ENCODE measurements at regions not wholly inside any gene's neighbourhood (a gene's known extent, or its start where the extent isn't known, plus 50 kb on each side); places are given as distances from the start of the nearest gene placed in this dataset.

- no peak for TF ChIP-seq CTCF (IDR thresholded peaks at IDR 0.05)
- 87 to 95% methylated on average over 4 of the region's 4 CpGs for WGBS, 2 donors
- H3K9me3 ChIP-seq = no peaks in the 10 kb centered on the region
- H3K4me1 ChIP-seq = no peaks in the 10 kb centered on the region
- no peaks in the 10 kb centered on the region for H3K27me3 ChIP-seq
- no peak for DNase-seq
- intact Hi-C loops (cut with DNase I) = no loop called here
- H3K4me3 ChIP-seq = no peak overlapping the region
- H3K27ac ChIP-seq = no peak overlapping the region
- FAIRE-seq = no peak
- ATAC-seq = no peak
- H3K36me3 ChIP-seq = no peaks in the 10 kb centered on the region
Observed at GRCh38 chr10:94085288-94085687, 91.6 kb downstream of the PLCE1 start.

DNA sequence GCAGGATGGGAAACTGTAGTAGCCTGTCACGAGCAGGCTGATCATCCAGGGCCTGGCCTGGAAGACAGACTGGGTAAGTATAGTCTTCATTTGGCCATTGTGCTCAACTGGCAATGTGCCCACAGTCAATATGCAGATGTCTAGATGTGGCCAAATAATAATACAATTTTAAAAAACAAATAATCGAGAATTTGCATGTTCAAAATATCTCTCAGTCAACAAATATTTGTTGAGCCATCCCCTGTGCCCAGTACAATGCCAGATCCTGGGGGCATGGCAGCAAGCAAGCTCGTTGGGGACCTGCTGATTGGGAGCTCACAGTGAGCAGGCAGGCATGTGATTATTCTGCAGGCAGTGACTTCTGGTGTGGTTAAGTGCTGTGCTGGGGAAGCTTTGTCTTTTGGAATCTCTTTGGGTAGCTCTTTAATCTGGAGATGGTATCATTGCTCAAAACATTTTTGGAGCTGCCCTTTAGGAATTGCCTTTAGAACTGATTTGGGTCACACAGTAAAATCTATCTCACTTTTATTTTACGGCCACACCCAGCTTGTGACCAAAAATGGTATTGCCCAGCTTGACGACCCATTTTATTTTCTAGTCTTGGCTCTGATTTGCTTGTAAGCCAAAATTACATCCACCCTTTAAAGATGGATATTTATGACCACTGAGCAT is 92.2 kb downstream of the PLCE1 start:
- ATAC-seq (no peak), FAIRE-seq (no peak), DNase-seq (no peak)
- TF ChIP-seq CTCF (IDR thresholded peaks at IDR 0.05) = no peak
- H3K27me3 ChIP-seq = no peaks in the 10 kb centered on the region
- H3K36me3 ChIP-seq = no peaks in the 10 kb centered on the region
- H3K4me1 ChIP-seq = no peaks in the 10 kb centered on the region
- no peaks in the 10 kb centered on the region for H3K9me3 ChIP-seq
- no peak overlapping the region for H3K27ac ChIP-seq
- H3K4me3 ChIP-seq = no peak overlapping the region
- 80 to 88% methylated on average over 5 of the region's 5 CpGs for WGBS, 2 donors
- intact Hi-C loops (cut with DNase I) = no loop called here

DNA sequence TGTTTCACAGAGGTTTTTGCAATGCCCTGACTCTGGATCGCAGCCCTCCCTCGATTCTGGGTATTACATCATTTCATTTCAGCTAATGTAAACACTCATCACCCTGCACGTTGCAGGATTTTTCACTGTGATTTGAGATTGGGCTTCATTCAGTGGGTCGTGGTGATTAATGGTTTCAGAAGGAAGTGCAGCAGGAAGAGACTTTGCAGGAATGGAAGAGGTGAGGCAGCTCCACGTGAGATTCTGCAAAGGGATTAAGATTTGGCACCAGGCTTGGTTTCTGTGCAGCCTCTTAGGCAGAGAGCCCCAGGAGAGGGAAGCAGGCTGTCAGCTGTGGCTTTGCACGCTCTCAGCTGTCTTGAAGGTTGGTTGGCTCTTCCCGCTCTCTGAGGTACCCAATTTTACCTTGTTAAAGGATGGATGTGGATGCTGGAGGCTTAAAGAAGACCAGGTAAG is 95.2 kb downstream of the PLCE1 start:
- H3K27ac ChIP-seq = no peak overlapping the region
- H3K9me3 ChIP-seq = no peaks in the 10 kb centered on the region
- no peak for TF ChIP-seq CTCF (IDR thresholded peaks at IDR 0.05)
- DNase-seq = no peak
- H3K36me3 ChIP-seq = no peaks in the 10 kb centered on the region
- 47 to 50% methylated on average over 7 of the region's 7 CpGs for WGBS, 2 donors
- H3K27me3 ChIP-seq = no peaks in the 10 kb centered on the region
- FAIRE-seq = no peak
- H3K4me1 ChIP-seq = peaks cover 0 to 4% (median 0%) of the 10 kb centered on the region in 3 donors
- intact Hi-C loops (cut with DNase I) = no loop called here
- peak in 2 of 4 donors; percentile 34 to 35 for ATAC-seq
- H3K4me3 ChIP-seq = no peak overlapping the region

- H3K4me1 ChIP-seq = peaks cover 0 to 4% (median 0%) of the 10 kb centered on the region in 3 donors
- DNase-seq = no peak
- intact Hi-C loops (cut with DNase I) = no loop called here
- H3K4me3 ChIP-seq = no peak overlapping the region
- FAIRE-seq = no peak
- H3K36me3 ChIP-seq = no peaks in the 10 kb centered on the region
- H3K9me3 ChIP-seq = no peaks in the 10 kb centered on the region
- no peak overlapping the region for H3K27ac ChIP-seq
- no peak for ATAC-seq
- TF ChIP-seq CTCF (IDR thresholded peaks at IDR 0.05) = no peak
- no peaks in the 10 kb centered on the region for H3K27me3 ChIP-seq
Observed at GRCh38 chr10:94091649-94092048, 97.9 kb downstream of the PLCE1 start.

GRCh38 chr10:94092848-94093247 is 99.1 kb downstream of the PLCE1 start:
- intact Hi-C loops (cut with DNase I) = no loop called here
- FAIRE-seq (no peak), ATAC-seq (peak in 1 of 4 donors; percentile 36), DNase-seq (no peak)
- 91 to 94% methylated on average over 1 of the region's 1 CpG for WGBS, 2 donors
- no peaks in the 10 kb centered on the region for H3K27me3 ChIP-seq
- H3K4me1 ChIP-seq = peaks cover 0 to 4% (median 0%) of the 10 kb centered on the region in 3 donors
- no peaks in the 10 kb centered on the region for H3K9me3 ChIP-seq
- H3K4me3 ChIP-seq = no peak overlapping the region
- H3K36me3 ChIP-seq = no peaks in the 10 kb centered on the region
- H3K27ac ChIP-seq = no peak overlapping the region
- no peak for TF ChIP-seq CTCF (IDR thresholded peaks at IDR 0.05)
